K562 (cell line): ENCODE measurements at regions not wholly inside any gene's neighbourhood (a gene's known extent, or its start where the extent isn't known, plus 50 kb on each side); places are given as distances from the start of the nearest gene placed in this dataset.

Experiments
- ATAC-seq: fragments of 200-7000 bp; cut with Tn5 transposase; 3 replicates; pipeline ENCODE4 v1.9.1; 2020; ENCODE audit warnings: moderate library complexity
- BruUV-seq: library from RNA; stranded (reverse); fragments of 400-500 nt; replicated peaks from 2 replicates; lab custom pipeline; 2021; lab: Mats Ljungman, UMichigan
- CTCF ChIA-PET: fragments of 300-600 bp; formaldehyde crosslinking; extraction: SDS; loops from one replicate; lab custom pipeline; 2021; ENCODE audit warnings: low intra/inter-chr PET ratio; lab: Yijun Ruan, JAX
- POLR2A ChIA-PET: fragments of 300-600, 350-650 bp; sonication (Branson Sonifier 250); formaldehyde crosslinking; extraction: SDS; loops from one replicate; lab custom pipeline; 2021; ENCODE audit warnings: antibody characterized with exemption, inconsistent platforms; lab: Yijun Ruan, JAX
- DNase-seq, 4 experiments: peaks; one replicate each; pipeline versions ENCODE4 v3.0.0 to v3.0.0-alpha.2; 2011 to 2018; ENCODE audit warnings: low spot score in 3 of 4, mixed read lengths in 3 of 4; ENCODE audit errors: extremely low read depth in 1 of 4
- FAIRE-seq: peaks from 2 replicates; lab custom pipeline; 2011; peaks lifted over from hg19 to GRCh38; lab: Jason Lieb, UNC
- H2AFZ ChIP-seq: 2 replicates; pipeline ENCODE4 v1.6.0; 2011; ENCODE audit warnings: low read depth, low read length, control low read depth, inconsistent platforms
- H3K27ac ChIP-seq: fragments of 200-600 bp; 3 replicates; pipeline ENCODE4 v1.8.0; 2011; ENCODE audit warnings: low read depth, mild to moderate bottlenecking, control low read depth, inconsistent platforms, low read length, moderate library complexity, mixed read lengths; ENCODE audit errors: extremely low read depth
- H3K27me3 ChIP-seq, 2 experiments: fragments of 300-600 bp in 1 of 2; 2 replicates in 1 of 2; 3 replicates in 1 of 2; pipeline versions ENCODE4 v1.6.0 to v1.8.0; 2011; ENCODE audit warnings: inconsistent platforms in 2 of 2, low read length in 2 of 2, mild to moderate bottlenecking in 1 of 2, mixed read lengths in 1 of 2, moderate library complexity in 1 of 2; ENCODE audit not compliant: control insufficient read depth in 2 of 2, insufficient read depth in 2 of 2
- H3K36me3 ChIP-seq: fragments of 300-600 bp; 3 replicates; pipeline ENCODE4 v1.8.0; 2011; ENCODE audit warnings: mild to moderate bottlenecking, low read length, inconsistent platforms; ENCODE audit not compliant: control insufficient read depth, insufficient read depth
- H3K4me1 ChIP-seq, 2 experiments: fragments of 200-600 bp in 1 of 2; replicated peaks in 1 of 2; 2 replicates in 1 of 2; 3 replicates in 1 of 2; pipeline versions ENCODE4 v1.5.1 to v1.8.0; 2011; ENCODE audit warnings: inconsistent platforms in 2 of 2, low read length in 2 of 2, mild to moderate bottlenecking in 1 of 2, mixed read lengths in 1 of 2, moderate library complexity in 1 of 2; ENCODE audit not compliant: control insufficient read depth in 2 of 2, insufficient read depth in 2 of 2
- H3K4me2 ChIP-seq: 2 replicates; pipeline ENCODE4 v1.6.1; 2011; ENCODE audit warnings: low read length, control low read depth, inconsistent platforms, mixed read lengths; ENCODE audit not compliant: insufficient read depth
- H3K4me3 ChIP-seq: fragments of 200-600 bp; sonication (generic), shearing (Covaris generic); 2 replicates; pipeline ENCODE4 v1.5.1; 2016; ENCODE audit warnings: control low read depth, inconsistent platforms
- H3K79me2 ChIP-seq: fragments of 200-600 bp; 3 replicates; pipeline ENCODE4 v1.8.0; 2011; ENCODE audit warnings: low read length, inconsistent platforms; ENCODE audit not compliant: control insufficient read depth, insufficient read depth
- H3K9ac ChIP-seq, 2 experiments: 2 replicates each; pipeline versions ENCODE4 v1.6.0 to v1.6.1; 2011; ENCODE audit warnings: low read depth in 2 of 2, low read length in 2 of 2, control low read depth in 1 of 2, inconsistent platforms in 1 of 2, mild to moderate bottlenecking in 1 of 2, mixed read lengths in 1 of 2; ENCODE audit not compliant: insufficient read depth in 1 of 2
- H3K9me1 ChIP-seq: one replicate; pipeline ENCODE4 v1.6.0; 2011; ENCODE audit warnings: inconsistent platforms, mild to moderate bottlenecking, low read length, moderate library complexity; ENCODE audit not compliant: control insufficient read depth, insufficient read depth
- H3K9me3 ChIP-seq: replicated peaks from 2 replicates; pipeline ENCODE4 v1.5.1; 2011; ENCODE audit warnings: low read depth, low read length, inconsistent platforms; ENCODE audit not compliant: control insufficient read depth, insufficient read depth
- H4K20me1 ChIP-seq: replicated peaks from 2 replicates; pipeline ENCODE4 v1.6.1; 2011; ENCODE audit warnings: low read length, inconsistent platforms, mixed read lengths; ENCODE audit not compliant: control insufficient read depth, insufficient read depth
- BRD4 ChIP-seq: fragments of 200-600 bp; sonication (generic); IDR thresholded peaks from 2 replicates; pipeline ENCODE4 v1.6.1; 2017; ENCODE audit warnings: inconsistent platforms
- ELF4 ChIP-seq: fragments of 450-650 bp; formaldehyde crosslinking; IDR thresholded peaks from 2 replicates; pipeline ENCODE4 v1.4.0; 2022; ENCODE audit warnings: missing genetic modification characterization
- HDGF ChIP-seq: fragments of 450-650 bp; IDR thresholded peaks from 2 replicates; pipeline ENCODE4 v1.6.1; 2016
- KDM5B ChIP-seq: fragments of 200-600 bp; sonication (generic); IDR thresholded peaks from 2 replicates; pipeline ENCODE4 v1.6.1; 2012; ENCODE audit warnings: low read depth, mild to moderate bottlenecking, moderate library complexity, low read length, control low read depth, inconsistent platforms; ENCODE audit not compliant: insufficient replicate concordance
- MTF1 ChIP-seq: fragments of 250-450 bp; sonication (Bioruptor Pico); IDR thresholded peaks from 2 replicates; pipeline ENCODE4 v1.9.0; 2021; ENCODE audit warnings: moderate library complexity, mild to moderate bottlenecking, inconsistent platforms, borderline replicate concordance
- TSC22D4 ChIP-seq: fragments of 450-650 bp; IDR thresholded peaks from 2 replicates; pipeline ENCODE4 v1.6.1; 2016; ENCODE audit warnings: missing genetic modification characterization, missing biosample characterization, control low read depth
- WGBS: fragments of 100-300 bp; shearing (Covaris generic); methylation state at CpG from one replicate; pipeline ENCODE4 v1.1.6; 2016; ENCODE audit warnings: low coverage, mixed read lengths; ENCODE audit not compliant: insufficient coverage; ENCODE audit errors: missing lambda C conversion rate; 5-methylcytosine and 5-hydroxymethylcytosine counted together
- in situ Hi-C: fragments of 300-500 bp; cut with MboI; formaldehyde crosslinking; loops from 4 replicates; pipeline ENCODE4 v1.15.0; 2018; ENCODE audit warnings: inconsistent platforms, mixed read lengths
- intact Hi-C: fragments of 100-400 bp; cut with micrococcal nuclease; formaldehyde crosslinking; loops from 2 replicates; pipeline ENCODE4 v1.14.2; 2022
- TF ChIP-seq, protein P1 (sequence below), 2 experiments: fragments of 450-650 bp; IDR thresholded peaks; 2 replicates each; pipeline ENCODE4 v1.6.1; 2018; ENCODE audit warnings: mild to moderate bottlenecking in 2 of 2, low read depth in 1 of 2; ENCODE audit not compliant: partially characterized antibody in 2 of 2
- TF ChIP-seq, protein P2 (sequence below): fragments of 150-350 bp; conservative IDR thresholded peaks from 2 replicates; pipeline ENCODE4 v1.6.1; 2014; ENCODE audit warnings: low read length

DNA sequence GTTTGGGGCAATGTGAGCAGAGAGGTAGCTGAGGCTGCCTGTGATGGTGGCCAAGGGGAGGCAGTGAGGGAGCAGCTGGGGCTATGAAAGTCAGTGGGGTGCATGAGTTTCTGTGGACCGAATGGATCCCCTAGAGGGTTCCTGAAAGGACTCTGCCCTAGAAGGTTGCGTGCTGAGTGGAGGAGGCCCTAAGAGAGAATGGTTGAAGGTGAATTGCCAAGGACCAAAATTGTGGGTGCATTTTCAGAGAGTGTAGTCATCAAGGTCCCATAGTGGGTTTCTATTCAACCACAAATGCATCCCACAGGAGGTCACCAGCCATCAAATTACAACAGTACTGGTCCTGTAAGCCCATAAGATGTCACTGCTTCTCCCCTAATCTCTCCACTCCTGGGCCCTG lies 298.3 kb downstream of the CDK5RAP2 start:
- no peak overlapping the region for H3K27ac ChIP-seq
- H4K20me1 ChIP-seq = no peaks in the 10 kb centered on the region
- TF ChIP-seq BRD4 (no peak), KDM5B (no peak), ELF4 (CRISPR knock-in tag) (no peak), MTF1 (CRISPR knock-in tag) (no peak), TSC22D4 (tag) (no peak), HDGF (no peak)
- TF ChIP-seq, protein P1, sequence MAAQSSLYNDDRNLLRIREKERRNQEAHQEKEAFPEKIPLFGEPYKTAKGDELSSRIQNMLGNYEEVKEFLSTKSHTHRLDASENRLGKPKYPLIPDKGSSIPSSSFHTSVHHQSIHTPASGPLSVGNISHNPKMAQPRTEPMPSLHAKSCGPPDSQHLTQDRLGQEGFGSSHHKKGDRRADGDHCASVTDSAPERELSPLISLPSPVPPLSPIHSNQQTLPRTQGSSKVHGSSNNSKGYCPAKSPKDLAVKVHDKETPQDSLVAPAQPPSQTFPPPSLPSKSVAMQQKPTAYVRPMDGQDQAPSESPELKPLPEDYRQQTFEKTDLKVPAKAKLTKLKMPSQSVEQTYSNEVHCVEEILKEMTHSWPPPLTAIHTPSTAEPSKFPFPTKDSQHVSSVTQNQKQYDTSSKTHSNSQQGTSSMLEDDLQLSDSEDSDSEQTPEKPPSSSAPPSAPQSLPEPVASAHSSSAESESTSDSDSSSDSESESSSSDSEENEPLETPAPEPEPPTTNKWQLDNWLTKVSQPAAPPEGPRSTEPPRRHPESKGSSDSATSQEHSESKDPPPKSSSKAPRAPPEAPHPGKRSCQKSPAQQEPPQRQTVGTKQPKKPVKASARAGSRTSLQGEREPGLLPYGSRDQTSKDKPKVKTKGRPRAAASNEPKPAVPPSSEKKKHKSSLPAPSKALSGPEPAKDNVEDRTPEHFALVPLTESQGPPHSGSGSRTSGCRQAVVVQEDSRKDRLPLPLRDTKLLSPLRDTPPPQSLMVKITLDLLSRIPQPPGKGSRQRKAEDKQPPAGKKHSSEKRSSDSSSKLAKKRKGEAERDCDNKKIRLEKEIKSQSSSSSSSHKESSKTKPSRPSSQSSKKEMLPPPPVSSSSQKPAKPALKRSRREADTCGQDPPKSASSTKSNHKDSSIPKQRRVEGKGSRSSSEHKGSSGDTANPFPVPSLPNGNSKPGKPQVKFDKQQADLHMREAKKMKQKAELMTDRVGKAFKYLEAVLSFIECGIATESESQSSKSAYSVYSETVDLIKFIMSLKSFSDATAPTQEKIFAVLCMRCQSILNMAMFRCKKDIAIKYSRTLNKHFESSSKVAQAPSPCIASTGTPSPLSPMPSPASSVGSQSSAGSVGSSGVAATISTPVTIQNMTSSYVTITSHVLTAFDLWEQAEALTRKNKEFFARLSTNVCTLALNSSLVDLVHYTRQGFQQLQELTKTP (IDR thresholded peaks at IDR 0.05; ENCODE audit: low read depth in 1 of 2, partially characterized antibody in 2 of 2) = no peak
- TF ChIP-seq, protein P2, sequence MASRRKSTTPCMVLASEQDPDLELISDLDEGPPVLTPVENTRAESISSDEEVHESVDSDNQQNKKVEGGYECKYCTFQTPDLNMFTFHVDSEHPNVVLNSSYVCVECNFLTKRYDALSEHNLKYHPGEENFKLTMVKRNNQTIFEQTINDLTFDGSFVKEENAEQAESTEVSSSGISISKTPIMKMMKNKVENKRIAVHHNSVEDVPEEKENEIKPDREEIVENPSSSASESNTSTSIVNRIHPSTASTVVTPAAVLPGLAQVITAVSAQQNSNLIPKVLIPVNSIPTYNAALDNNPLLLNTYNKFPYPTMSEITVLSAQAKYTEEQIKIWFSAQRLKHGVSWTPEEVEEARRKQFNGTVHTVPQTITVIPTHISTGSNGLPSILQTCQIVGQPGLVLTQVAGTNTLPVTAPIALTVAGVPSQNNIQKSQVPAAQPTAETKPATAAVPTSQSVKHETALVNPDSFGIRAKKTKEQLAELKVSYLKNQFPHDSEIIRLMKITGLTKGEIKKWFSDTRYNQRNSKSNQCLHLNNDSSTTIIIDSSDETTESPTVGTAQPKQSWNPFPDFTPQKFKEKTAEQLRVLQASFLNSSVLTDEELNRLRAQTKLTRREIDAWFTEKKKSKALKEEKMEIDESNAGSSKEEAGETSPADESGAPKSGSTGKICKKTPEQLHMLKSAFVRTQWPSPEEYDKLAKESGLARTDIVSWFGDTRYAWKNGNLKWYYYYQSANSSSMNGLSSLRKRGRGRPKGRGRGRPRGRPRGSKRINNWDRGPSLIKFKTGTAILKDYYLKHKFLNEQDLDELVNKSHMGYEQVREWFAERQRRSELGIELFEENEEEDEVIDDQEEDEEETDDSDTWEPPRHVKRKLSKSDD = no peak
- H3K9ac ChIP-seq = no peak overlapping the region
- no peaks in the 10 kb centered on the region for H3K9me1 ChIP-seq
- no peaks in the 10 kb centered on the region for H3K27me3 ChIP-seq
- no peaks in the 10 kb centered on the region for H3K4me1 ChIP-seq
- no peak overlapping the region for H2AFZ ChIP-seq
- no peak overlapping the region for H3K4me2 ChIP-seq
- intact Hi-C loops (no loop called here), in situ Hi-C loops (no loop called here)
- H3K36me3 ChIP-seq = no peaks in the 10 kb centered on the region
- no TSS peak for BruUV-seq
- FAIRE-seq (no peak), DNase-seq (no peak), ATAC-seq (no peak)
- ChIA-PET CTCF (no interaction called here), POLR2A (no interaction called here)
- no peak overlapping the region for H3K4me3 ChIP-seq
- H3K79me2 ChIP-seq = no peaks in the 10 kb centered on the region
- no peaks in the 10 kb centered on the region for H3K9me3 ChIP-seq
- 0% methylated on average over 2 of the region's 2 CpGs for WGBS
